ENCODE measurements at regions not wholly inside any gene's neighbourhood (a gene's known extent, or its start where the extent isn't known, plus 50 kb on each side); places are given as distances from the start of the nearest gene placed in this dataset.

DNA sequence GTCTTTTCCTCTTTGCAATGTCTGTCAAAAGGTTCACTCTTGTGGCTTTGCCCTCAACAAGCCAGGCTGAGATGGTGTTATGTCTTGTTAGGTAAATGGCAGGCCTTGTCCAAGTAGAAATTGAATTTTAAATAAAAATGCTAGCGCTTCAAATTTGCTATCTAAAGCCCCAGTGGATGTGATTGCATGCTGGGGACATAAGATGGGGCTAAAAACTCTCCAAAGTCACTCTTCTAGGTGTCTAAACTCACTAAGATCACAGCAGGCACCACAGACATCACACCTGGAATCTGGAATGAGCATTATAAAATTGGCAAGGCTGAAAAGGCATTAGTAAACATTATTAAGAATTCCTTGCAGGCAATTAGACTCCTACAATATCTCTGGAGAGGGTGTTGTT is 262.7 kb upstream of the CLINT1 start:
- TF ChIP-seq, protein P1, sequence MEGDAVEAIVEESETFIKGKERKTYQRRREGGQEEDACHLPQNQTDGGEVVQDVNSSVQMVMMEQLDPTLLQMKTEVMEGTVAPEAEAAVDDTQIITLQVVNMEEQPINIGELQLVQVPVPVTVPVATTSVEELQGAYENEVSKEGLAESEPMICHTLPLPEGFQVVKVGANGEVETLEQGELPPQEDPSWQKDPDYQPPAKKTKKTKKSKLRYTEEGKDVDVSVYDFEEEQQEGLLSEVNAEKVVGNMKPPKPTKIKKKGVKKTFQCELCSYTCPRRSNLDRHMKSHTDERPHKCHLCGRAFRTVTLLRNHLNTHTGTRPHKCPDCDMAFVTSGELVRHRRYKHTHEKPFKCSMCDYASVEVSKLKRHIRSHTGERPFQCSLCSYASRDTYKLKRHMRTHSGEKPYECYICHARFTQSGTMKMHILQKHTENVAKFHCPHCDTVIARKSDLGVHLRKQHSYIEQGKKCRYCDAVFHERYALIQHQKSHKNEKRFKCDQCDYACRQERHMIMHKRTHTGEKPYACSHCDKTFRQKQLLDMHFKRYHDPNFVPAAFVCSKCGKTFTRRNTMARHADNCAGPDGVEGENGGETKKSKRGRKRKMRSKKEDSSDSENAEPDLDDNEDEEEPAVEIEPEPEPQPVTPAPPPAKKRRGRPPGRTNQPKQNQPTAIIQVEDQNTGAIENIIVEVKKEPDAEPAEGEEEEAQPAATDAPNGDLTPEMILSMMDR (IDR thresholded peaks at IDR 0.05) = no peak
- DNase-seq (ENCODE audit: low spot score) (no peak), ATAC-seq (ENCODE audit: insufficient number of reproducible peaks, low FRiP score, low read depth) (no peak)
- H3K9me3 ChIP-seq = no peaks in the 10 kb centered on the region
- no peaks in the 10 kb centered on the region for H3K27me3 ChIP-seq (replicated peaks; ENCODE audit: insufficient read depth)
- H3K27ac ChIP-seq = no peak overlapping the region
- no peaks in the 10 kb centered on the region for H3K4me1 ChIP-seq (ENCODE audit: control insufficient read depth in 1 of 2, low read depth in 2 of 2)
- no peak overlapping the region for H3K4me3 ChIP-seq
- no peaks in the 10 kb centered on the region for H3K36me3 ChIP-seq

GRCh38 chr5:158120760-158121159 is 261.8 kb upstream of the CLINT1 start:
- Histone ChIP-seq H3K27ac (no peak overlapping the region), H3K9me3 (no peaks in the 10 kb centered on the region), H3K36me3 (no peaks in the 10 kb centered on the region), H3K4me1 (ENCODE audit: control insufficient read depth in 1 of 2, low read depth in 2 of 2) (no peaks in the 10 kb centered on the region), H3K27me3 (replicated peaks; ENCODE audit: insufficient read depth) (no peaks in the 10 kb centered on the region), H3K4me3 (no peak overlapping the region)
- DNase-seq (ENCODE audit: low spot score) = no peak
- ATAC-seq (ENCODE audit: insufficient number of reproducible peaks, low FRiP score, low read depth) = no peak
- TF ChIP-seq, protein P1 (IDR thresholded peaks at IDR 0.05) = no peak

GRCh38 chr5:158119961-158120723 is 261.2 kb upstream of the CLINT1 start:
- no peak overlapping the region for H3K27ac ChIP-seq
- H3K27me3 ChIP-seq (replicated peaks; ENCODE audit: insufficient read depth) = no peaks in the 10 kb centered on the region
- DNase-seq (ENCODE audit: low spot score) = no peak
- TF ChIP-seq, protein P1 (IDR thresholded peaks at IDR 0.05) = no peak
- no peaks in the 10 kb centered on the region for H3K4me1 ChIP-seq (ENCODE audit: control insufficient read depth in 1 of 2, low read depth in 2 of 2)
- ATAC-seq (ENCODE audit: insufficient number of reproducible peaks, low FRiP score, low read depth) = no peak
- no peak overlapping the region for H3K4me3 ChIP-seq
- no peaks in the 10 kb centered on the region for H3K9me3 ChIP-seq
- no peaks in the 10 kb centered on the region for H3K36me3 ChIP-seq

- Histone ChIP-seq H3K9me3 (no peaks in the 10 kb centered on the region), H3K27ac (no peak overlapping the region), H3K4me3 (no peak overlapping the region), H3K36me3 (no peaks in the 10 kb centered on the region), H3K4me1 (ENCODE audit: control insufficient read depth in 1 of 2, low read depth in 2 of 2) (no peaks in the 10 kb centered on the region), H3K27me3 (replicated peaks; ENCODE audit: insufficient read depth) (no peaks in the 10 kb centered on the region)
- no peak for ATAC-seq (ENCODE audit: insufficient number of reproducible peaks, low FRiP score, low read depth)
- no peak for DNase-seq (ENCODE audit: low spot score)
- TF ChIP-seq, protein P1 (IDR thresholded peaks at IDR 0.05) = no peak
Measured at GRCh38 chr5:158117467-158118160, 258.7 kb upstream of the CLINT1 start.

DNA sequence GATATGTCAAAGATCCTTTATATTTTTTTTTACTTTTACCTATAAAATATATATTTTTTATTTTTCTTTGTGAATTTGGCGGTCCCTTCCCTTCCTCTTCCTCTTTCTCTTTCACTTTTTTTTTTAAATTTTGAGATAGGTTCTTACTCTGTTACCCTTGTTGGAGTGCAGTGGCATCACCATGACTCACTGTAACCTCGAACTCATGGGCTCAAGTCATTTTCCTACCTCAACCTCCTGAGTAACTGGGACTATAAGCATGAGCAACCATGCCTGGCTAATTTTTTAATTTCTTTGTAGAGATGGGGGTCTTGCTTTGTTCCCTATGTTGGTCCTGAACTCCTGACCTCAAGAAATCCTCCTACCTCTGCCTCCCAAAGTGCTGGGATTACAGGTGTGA is 258.0 kb upstream of the CLINT1 start:
- no peaks in the 10 kb centered on the region for H3K4me1 ChIP-seq (ENCODE audit: control insufficient read depth in 1 of 2, low read depth in 2 of 2)
- no peak for DNase-seq (ENCODE audit: low spot score)
- no peak for ATAC-seq (ENCODE audit: insufficient number of reproducible peaks, low FRiP score, low read depth)
- no peaks in the 10 kb centered on the region for H3K27me3 ChIP-seq (replicated peaks; ENCODE audit: insufficient read depth)
- no peaks in the 10 kb centered on the region for H3K9me3 ChIP-seq
- no peak overlapping the region for H3K27ac ChIP-seq
- TF ChIP-seq, protein P1 (IDR thresholded peaks at IDR 0.05) = no peak
- no peak overlapping the region for H3K4me3 ChIP-seq
- no peaks in the 10 kb centered on the region for H3K36me3 ChIP-seq
